Vagina (tissue), 2 donors: ENCODE measurements at regions not wholly inside any gene's neighbourhood (a gene's known extent, or its start where the extent isn't known, plus 50 kb on each side); places are given as distances from the start of the nearest gene placed in this dataset.

Experiments used
- POLR2A ChIP-seq, 2 donors: fragments of 450-650 bp; IDR thresholded peaks; one replicate each; pipeline ENCODE4 v1.6.1; 2017; ENCODE audit warnings: antibody characterized with exemption in 2 of 2, mild to moderate bottlenecking in 2 of 2, moderate library complexity in 2 of 2
- POLR2AphosphoS5 ChIP-seq, 2 donors: sonication (generic); formaldehyde crosslinking; IDR thresholded peaks; one replicate each; pipeline ENCODE4 v1.9.0; 2017; ENCODE audit warnings: antibody characterized with exemption in 2 of 2, mild to moderate bottlenecking in 2 of 2, low read depth in 1 of 2; ENCODE audit not compliant: insufficient read depth in 1 of 2
- TF ChIP-seq, protein P1 (sequence below), 3 experiments: fragments of 450-650 bp in 2 of 3; fragments of 200-600 bp in 1 of 3; sonication (generic) in 1 of 3; IDR thresholded peaks; one replicate each; pipeline ENCODE4 v1.5.1; 2017 to 2019; ENCODE audit warnings: antibody characterized with exemption in 3 of 3, mild to moderate bottlenecking in 2 of 3, moderate library complexity in 2 of 3

DNA sequence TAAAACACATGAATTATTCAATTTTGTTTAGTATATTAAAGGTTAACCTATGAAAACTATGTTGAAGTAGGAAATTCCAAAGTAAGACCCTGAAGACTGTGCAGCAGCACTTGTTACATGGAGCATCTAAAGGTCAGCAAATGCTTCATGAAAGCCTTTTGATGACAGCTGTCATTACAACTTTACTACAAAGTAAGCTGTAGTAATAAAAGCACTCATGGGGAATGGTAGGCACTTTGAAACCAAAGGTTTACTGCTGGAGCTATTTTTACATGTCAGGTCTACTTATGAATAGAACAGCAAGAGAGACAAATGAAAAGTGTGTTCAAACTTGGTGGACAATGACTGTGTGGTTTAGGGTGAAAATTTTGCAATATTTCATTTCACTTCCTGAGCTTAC is 672.5 kb upstream of the PCDH20 start:
- TF ChIP-seq, protein P1, sequence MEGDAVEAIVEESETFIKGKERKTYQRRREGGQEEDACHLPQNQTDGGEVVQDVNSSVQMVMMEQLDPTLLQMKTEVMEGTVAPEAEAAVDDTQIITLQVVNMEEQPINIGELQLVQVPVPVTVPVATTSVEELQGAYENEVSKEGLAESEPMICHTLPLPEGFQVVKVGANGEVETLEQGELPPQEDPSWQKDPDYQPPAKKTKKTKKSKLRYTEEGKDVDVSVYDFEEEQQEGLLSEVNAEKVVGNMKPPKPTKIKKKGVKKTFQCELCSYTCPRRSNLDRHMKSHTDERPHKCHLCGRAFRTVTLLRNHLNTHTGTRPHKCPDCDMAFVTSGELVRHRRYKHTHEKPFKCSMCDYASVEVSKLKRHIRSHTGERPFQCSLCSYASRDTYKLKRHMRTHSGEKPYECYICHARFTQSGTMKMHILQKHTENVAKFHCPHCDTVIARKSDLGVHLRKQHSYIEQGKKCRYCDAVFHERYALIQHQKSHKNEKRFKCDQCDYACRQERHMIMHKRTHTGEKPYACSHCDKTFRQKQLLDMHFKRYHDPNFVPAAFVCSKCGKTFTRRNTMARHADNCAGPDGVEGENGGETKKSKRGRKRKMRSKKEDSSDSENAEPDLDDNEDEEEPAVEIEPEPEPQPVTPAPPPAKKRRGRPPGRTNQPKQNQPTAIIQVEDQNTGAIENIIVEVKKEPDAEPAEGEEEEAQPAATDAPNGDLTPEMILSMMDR (IDR thresholded peaks at IDR 0.05), result no peak
- no peak for TF ChIP-seq POLR2A (IDR thresholded peaks at IDR 0.05)
- no peak for TF ChIP-seq POLR2AphosphoS5 (IDR thresholded peaks at IDR 0.05; ENCODE audit: insufficient read depth in 1 of 2, low read depth in 1 of 2)
